ENCODE measurements at regions not wholly inside any gene's neighbourhood (a gene's known extent, or its start where the extent isn't known, plus 50 kb on each side); places are given as distances from the start of the nearest gene placed in this dataset.

- Histone ChIP-seq H3K36me3 (no peaks in the 10 kb centered on the region), H3K9me3 (no peaks in the 10 kb centered on the region), H3K27me3 (no peaks in the 10 kb centered on the region), H3K4me3 (no peak overlapping the region), H3K27ac (no peak overlapping the region), H3K4me1 (no peaks in the 10 kb centered on the region)
- TF ChIP-seq CTCF (IDR thresholded peaks at IDR 0.05) (no peak), POLR2A (IDR thresholded peaks at IDR 0.05) (no peak), POLR2AphosphoS5 (IDR thresholded peaks at IDR 0.05; ENCODE audit: insufficient read depth in 1 of 2, low read depth in 1 of 2) (no peak)
- DNase-seq (ENCODE audit: extremely low spot score in 2 of 2), result no peak
- intact Hi-C loops (cut with DNase I), result no loop called here
Measured at GRCh38 chr5:111946556-111946955, 189.6 kb upstream of the NREP start.

DNA sequence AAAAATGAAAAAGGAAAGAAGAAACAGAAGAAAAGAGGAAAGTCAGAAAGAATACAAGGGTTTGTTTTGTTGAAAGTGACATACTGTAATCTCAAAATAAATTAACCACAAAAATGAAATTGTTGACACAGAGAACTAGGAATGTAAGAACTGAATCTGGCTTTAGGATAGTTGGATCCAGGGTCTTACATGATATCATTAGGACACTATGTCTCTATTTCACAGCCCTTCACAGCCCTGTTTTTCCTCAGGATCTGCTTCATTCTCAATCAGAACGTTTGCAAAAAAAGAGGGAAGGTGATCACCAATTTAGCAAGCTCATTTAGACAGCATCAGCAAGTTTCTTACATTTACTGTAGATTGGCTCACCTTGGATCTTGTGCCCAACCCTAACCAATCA is 188.5 kb upstream of the NREP start:
- Histone ChIP-seq H3K9me3 (no peaks in the 10 kb centered on the region), H3K36me3 (no peaks in the 10 kb centered on the region), H3K27me3 (no peaks in the 10 kb centered on the region), H3K27ac (no peak overlapping the region), H3K4me3 (no peak overlapping the region), H3K4me1 (no peaks in the 10 kb centered on the region)
- TF ChIP-seq POLR2A (IDR thresholded peaks at IDR 0.05), result no peak
- TF ChIP-seq POLR2AphosphoS5 (IDR thresholded peaks at IDR 0.05; ENCODE audit: insufficient read depth in 1 of 2, low read depth in 1 of 2), result no peak
- TF ChIP-seq CTCF (IDR thresholded peaks at IDR 0.05), result no peak
- no peak for DNase-seq (ENCODE audit: extremely low spot score in 2 of 2)
- intact Hi-C loops (cut with DNase I), result no loop called here

GRCh38 chr5:111942661-111943401 is 185.8 kb upstream of the NREP start:
- H3K4me3 ChIP-seq, result no peak overlapping the region
- no peak overlapping the region for H3K27ac ChIP-seq
- no peaks in the 10 kb centered on the region for H3K27me3 ChIP-seq
- TF ChIP-seq CTCF (IDR thresholded peaks at IDR 0.05) (no peak), POLR2A (IDR thresholded peaks at IDR 0.05) (no peak), POLR2AphosphoS5 (IDR thresholded peaks at IDR 0.05; ENCODE audit: insufficient read depth in 1 of 2, low read depth in 1 of 2) (no peak)
- H3K4me1 ChIP-seq, result no peaks in the 10 kb centered on the region
- no peaks in the 10 kb centered on the region for H3K36me3 ChIP-seq
- no peak for DNase-seq (ENCODE audit: extremely low spot score in 2 of 2)
- intact Hi-C loops (cut with DNase I), result no loop called here
- no peaks in the 10 kb centered on the region for H3K9me3 ChIP-seq

GRCh38 chr5:111942201-111942600 is 185.2 kb upstream of the NREP start:
- Histone ChIP-seq H3K4me1 (no peaks in the 10 kb centered on the region), H3K4me3 (no peak overlapping the region), H3K9me3 (no peaks in the 10 kb centered on the region), H3K27me3 (no peaks in the 10 kb centered on the region), H3K27ac (no peak overlapping the region), H3K36me3 (no peaks in the 10 kb centered on the region)
- TF ChIP-seq CTCF (IDR thresholded peaks at IDR 0.05), result no peak
- TF ChIP-seq POLR2A (IDR thresholded peaks at IDR 0.05), result no peak
- TF ChIP-seq POLR2AphosphoS5 (IDR thresholded peaks at IDR 0.05; ENCODE audit: insufficient read depth in 1 of 2, low read depth in 1 of 2), result no peak
- intact Hi-C loops (cut with DNase I), result no loop called here
- DNase-seq (ENCODE audit: extremely low spot score in 2 of 2), result no peak

GRCh38 chr5:111937094-111937493 is 180.1 kb upstream of the NREP start:
- intact Hi-C loops (cut with DNase I), result no loop called here
- no peak overlapping the region for H3K27ac ChIP-seq
- no peak overlapping the region for H3K4me3 ChIP-seq
- no peaks in the 10 kb centered on the region for H3K27me3 ChIP-seq
- no peak for DNase-seq (ENCODE audit: extremely low spot score in 2 of 2)
- H3K4me1 ChIP-seq, result no peaks in the 10 kb centered on the region
- H3K9me3 ChIP-seq, result no peaks in the 10 kb centered on the region
- TF ChIP-seq POLR2A (IDR thresholded peaks at IDR 0.05) (no peak), POLR2AphosphoS5 (IDR thresholded peaks at IDR 0.05; ENCODE audit: insufficient read depth in 1 of 2, low read depth in 1 of 2) (no peak), CTCF (IDR thresholded peaks at IDR 0.05) (no peak)
- no peaks in the 10 kb centered on the region for H3K36me3 ChIP-seq

Data from vagina (tissue), 2 donors.